Spleen (tissue), 7 donors: ENCODE measurements at regions not wholly inside any gene's neighbourhood (a gene's known extent, or its start where the extent isn't known, plus 50 kb on each side); places are given as distances from the start of the nearest gene placed in this dataset.

Experiments
- CTCF ChIP-seq, 11 experiments: fragments of 200-600 bp in 7 of 11; fragments of 450-650 bp in 4 of 11; sonication (generic) in 4 of 11; IDR thresholded peaks in 8 of 11; conservative IDR thresholded peaks in 3 of 11; 1 replicate in 7 of 11; 2 replicates in 4 of 11; pipeline versions ENCODE4 v1.4.0 to v1.8.0; 2016 to 2021; ENCODE audit warnings: antibody characterized with exemption in 11 of 11, inconsistent platforms in 4 of 11, mild to moderate bottlenecking in 1 of 11
- POLR2A ChIP-seq, 3 donors: fragments of 450-650 bp; IDR thresholded peaks; one replicate each; pipeline ENCODE4 v1.5.1; 2017; ENCODE audit warnings: antibody characterized with exemption in 3 of 3, mild to moderate bottlenecking in 1 of 3
- donor health status: DM: no; HTN: no; CAD: no; lungs with moderate emphysema.
- donor health status: DM: no; HTN: no; CAD: no.
- donor health status: DM: no; HTN: no; CAD: no.

GRCh38 chr13:18235172-18235571 lies 946.5 kb downstream of the TUBA3C start:
- TF ChIP-seq POLR2A (IDR thresholded peaks at IDR 0.05) (no peak), CTCF (IDR thresholded peaks at IDR 0.05 in 8 of 11, conservative IDR thresholded peaks at IDR 0.05 in 3 of 11) (no peak)
